ENCODE measurements at regions not wholly inside any gene's neighbourhood (a gene's known extent, or its start where the extent isn't known, plus 50 kb on each side); places are given as distances from the start of the nearest gene placed in this dataset.

- H3K9me3 ChIP-seq (ENCODE audit: low read length) = no peaks in the 10 kb centered on the region
- no peak overlapping the region for H3K9ac ChIP-seq (ENCODE audit: low read length)
- no peak overlapping the region for H3K4me2 ChIP-seq (ENCODE audit: low read length)
- no peak overlapping the region for H3K4me3 ChIP-seq (ENCODE audit: low read length)
- no peaks in the 10 kb centered on the region for H4K20me1 ChIP-seq (ENCODE audit: insufficient read depth)
- no peaks in the 10 kb centered on the region for H3K9me2 ChIP-seq (ENCODE audit: insufficient read depth, low read length)
- H3K36me3 ChIP-seq (ENCODE audit: insufficient read depth, low read length) = no peaks in the 10 kb centered on the region
- no peak overlapping the region for H2AFZ ChIP-seq (ENCODE audit: low read depth, low read length)
- no peaks in the 10 kb centered on the region for H3K79me2 ChIP-seq (replicated peaks; ENCODE audit: insufficient read depth, low read length)
- H3F3A ChIP-seq (ENCODE audit: insufficient read depth, low read length, poor library complexity, severe bottlenecking) = no peaks in the 10 kb centered on the region
- H3K27ac ChIP-seq (ENCODE audit: low read length) = no peak overlapping the region
- H3K27me3 ChIP-seq (ENCODE audit: insufficient read depth, low read depth, low read length) = no peaks in the 10 kb centered on the region
- TF ChIP-seq, protein P1, sequence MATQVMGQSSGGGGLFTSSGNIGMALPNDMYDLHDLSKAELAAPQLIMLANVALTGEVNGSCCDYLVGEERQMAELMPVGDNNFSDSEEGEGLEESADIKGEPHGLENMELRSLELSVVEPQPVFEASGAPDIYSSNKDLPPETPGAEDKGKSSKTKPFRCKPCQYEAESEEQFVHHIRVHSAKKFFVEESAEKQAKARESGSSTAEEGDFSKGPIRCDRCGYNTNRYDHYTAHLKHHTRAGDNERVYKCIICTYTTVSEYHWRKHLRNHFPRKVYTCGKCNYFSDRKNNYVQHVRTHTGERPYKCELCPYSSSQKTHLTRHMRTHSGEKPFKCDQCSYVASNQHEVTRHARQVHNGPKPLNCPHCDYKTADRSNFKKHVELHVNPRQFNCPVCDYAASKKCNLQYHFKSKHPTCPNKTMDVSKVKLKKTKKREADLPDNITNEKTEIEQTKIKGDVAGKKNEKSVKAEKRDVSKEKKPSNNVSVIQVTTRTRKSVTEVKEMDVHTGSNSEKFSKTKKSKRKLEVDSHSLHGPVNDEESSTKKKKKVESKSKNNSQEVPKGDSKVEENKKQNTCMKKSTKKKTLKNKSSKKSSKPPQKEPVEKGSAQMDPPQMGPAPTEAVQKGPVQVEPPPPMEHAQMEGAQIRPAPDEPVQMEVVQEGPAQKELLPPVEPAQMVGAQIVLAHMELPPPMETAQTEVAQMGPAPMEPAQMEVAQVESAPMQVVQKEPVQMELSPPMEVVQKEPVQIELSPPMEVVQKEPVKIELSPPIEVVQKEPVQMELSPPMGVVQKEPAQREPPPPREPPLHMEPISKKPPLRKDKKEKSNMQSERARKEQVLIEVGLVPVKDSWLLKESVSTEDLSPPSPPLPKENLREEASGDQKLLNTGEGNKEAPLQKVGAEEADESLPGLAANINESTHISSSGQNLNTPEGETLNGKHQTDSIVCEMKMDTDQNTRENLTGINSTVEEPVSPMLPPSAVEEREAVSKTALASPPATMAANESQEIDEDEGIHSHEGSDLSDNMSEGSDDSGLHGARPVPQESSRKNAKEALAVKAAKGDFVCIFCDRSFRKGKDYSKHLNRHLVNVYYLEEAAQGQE (IDR thresholded peaks at IDR 0.05; ENCODE audit: borderline replicate concordance) = no peak
- TF ChIP-seq EZH2 (IDR thresholded peaks at IDR 0.05; ENCODE audit: borderline replicate concordance, insufficient read depth, low read length, poor library complexity, severe bottlenecking) (no peak), CTCF (IDR thresholded peaks at IDR 0.05; ENCODE audit: poor library complexity, severe bottlenecking) (no peak), MXI1 (conservative IDR thresholded peaks at IDR 0.05; ENCODE audit: poor library complexity, severe bottlenecking) (no peak), RAD21 (conservative IDR thresholded peaks at IDR 0.05) (no peak), POLR2AphosphoS5 (IDR thresholded peaks at IDR 0.05) (no peak), EP300 (conservative IDR thresholded peaks at IDR 0.05; ENCODE audit: poor library complexity, severe bottlenecking) (no peak), SMC3 (conservative IDR thresholded peaks at IDR 0.05; ENCODE audit: poor library complexity) (no peak), TAF1 (IDR thresholded peaks at IDR 0.05; ENCODE audit: low read depth) (no peak)
These were observed 238.9 kb downstream of the SLC7A11 start for GRCh38 chr4:138003248-138003647.

- TF ChIP-seq, protein P1 (IDR thresholded peaks at IDR 0.05; ENCODE audit: borderline replicate concordance) = no peak
- TF ChIP-seq POLR2AphosphoS5 (IDR thresholded peaks at IDR 0.05) = no peak
- no peak for TF ChIP-seq MXI1 (conservative IDR thresholded peaks at IDR 0.05; ENCODE audit: poor library complexity, severe bottlenecking)
- no peak for TF ChIP-seq EZH2 (IDR thresholded peaks at IDR 0.05; ENCODE audit: borderline replicate concordance, insufficient read depth, low read length, poor library complexity, severe bottlenecking)
- TF ChIP-seq SMC3 (conservative IDR thresholded peaks at IDR 0.05; ENCODE audit: poor library complexity) = no peak
- TF ChIP-seq TAF1 (IDR thresholded peaks at IDR 0.05; ENCODE audit: low read depth) = no peak
- TF ChIP-seq EP300 (conservative IDR thresholded peaks at IDR 0.05; ENCODE audit: poor library complexity, severe bottlenecking) = no peak
- Histone ChIP-seq H4K20me1 (ENCODE audit: insufficient read depth) (no peaks in the 10 kb centered on the region), H3K4me2 (ENCODE audit: low read length) (no peak overlapping the region), H3K79me2 (replicated peaks; ENCODE audit: insufficient read depth, low read length) (no peaks in the 10 kb centered on the region), H3K27ac (ENCODE audit: low read length) (no peak overlapping the region), H3K27me3 (ENCODE audit: insufficient read depth, low read depth, low read length) (no peaks in the 10 kb centered on the region), H3K9me3 (ENCODE audit: low read length) (no peaks in the 10 kb centered on the region), H3K36me3 (ENCODE audit: insufficient read depth, low read length) (no peaks in the 10 kb centered on the region), H2AFZ (ENCODE audit: low read depth, low read length) (no peak overlapping the region), H3F3A (ENCODE audit: insufficient read depth, low read length, poor library complexity, severe bottlenecking) (no peaks in the 10 kb centered on the region), H3K9me2 (ENCODE audit: insufficient read depth, low read length) (no peaks in the 10 kb centered on the region), H3K4me3 (ENCODE audit: low read length) (no peak overlapping the region), H3K9ac (ENCODE audit: low read length) (no peak overlapping the region)
These were observed 243.3 kb downstream of the SLC7A11 start for GRCh38 chr4:137998666-137999429.
